Trophoblast cell (in vitro differentiated cells and primary cell): ENCODE measurements at regions not wholly inside any gene's neighbourhood (a gene's known extent, or its start where the extent isn't known, plus 50 kb on each side); places are given as distances from the start of the nearest gene placed in this dataset.
A peak's percentile ranks its signal among the peaks of the same experiment; 100 is the strongest.

Experiments used
- DNase-seq, 2 donors: peaks; one replicate each; pipeline ENCODE4 v3.0.0-alpha.2; 2016
- H2AFZ ChIP-seq: 2 replicates; pipeline ENCODE4 v1.6.1; 2013; ENCODE audit warnings: low read length, moderate library complexity, mild to moderate bottlenecking; ENCODE audit not compliant: insufficient read depth, poor library complexity
- H2AK5ac ChIP-seq: 2 replicates; pipeline ENCODE4 v1.6.1; 2013; ENCODE audit warnings: mild to moderate bottlenecking, low read length
- H2BK120ac ChIP-seq: 2 replicates; pipeline ENCODE4 v1.6.1; 2013; ENCODE audit warnings: low read length, mild to moderate bottlenecking, moderate library complexity; ENCODE audit not compliant: insufficient read depth, poor library complexity
- H2BK12ac ChIP-seq: 2 replicates; pipeline ENCODE4 v1.6.1; 2013; ENCODE audit warnings: mild to moderate bottlenecking, low read length, moderate library complexity
- H2BK5ac ChIP-seq: 2 replicates; pipeline ENCODE4 v1.6.1; 2013; ENCODE audit warnings: low read length, low read depth, moderate library complexity, mild to moderate bottlenecking; ENCODE audit not compliant: poor library complexity
- H3K14ac ChIP-seq: 2 replicates; pipeline ENCODE4 v1.6.1; 2013; ENCODE audit warnings: mild to moderate bottlenecking, low read length
- H3K18ac ChIP-seq: 2 replicates; pipeline ENCODE4 v1.6.1; 2013; ENCODE audit warnings: mild to moderate bottlenecking, low read length
- H3K23ac ChIP-seq: 2 replicates; pipeline ENCODE4 v1.6.1; 2013; ENCODE audit warnings: low read length
- H3K27ac ChIP-seq: 2 replicates; pipeline ENCODE4 v1.5.1; 2013; ENCODE audit warnings: low read depth, mild to moderate bottlenecking, inconsistent platforms, low read length, moderate library complexity
- H3K27me3 ChIP-seq: 2 replicates; pipeline ENCODE4 v1.6.1; 2013; ENCODE audit warnings: inconsistent platforms, mild to moderate bottlenecking, low read length, moderate library complexity; ENCODE audit not compliant: insufficient read depth
- H3K36me3 ChIP-seq, 2 experiments: 1 replicate in 1 of 2; 2 replicates in 1 of 2; pipeline ENCODE4 v1.6.1; 2013; ENCODE audit warnings: low read length in 2 of 2, mild to moderate bottlenecking in 2 of 2, moderate library complexity in 1 of 2; ENCODE audit not compliant: insufficient read depth in 2 of 2, control insufficient read depth in 1 of 2
- H3K4ac ChIP-seq: 2 replicates; pipeline ENCODE4 v1.6.1; 2013; ENCODE audit warnings: low read depth, mild to moderate bottlenecking, low read length, moderate library complexity
- H3K4me1 ChIP-seq, 2 experiments: 1 replicate in 1 of 2; 2 replicates in 1 of 2; pipeline ENCODE4 v1.6.1; 2013; ENCODE audit warnings: low read length in 2 of 2, mild to moderate bottlenecking in 2 of 2, moderate library complexity in 1 of 2; ENCODE audit not compliant: insufficient read depth in 2 of 2, control insufficient read depth in 1 of 2
- H3K4me2 ChIP-seq: 2 replicates; pipeline ENCODE4 v1.6.1; 2013; ENCODE audit warnings: inconsistent platforms, mild to moderate bottlenecking, low read length, moderate library complexity
- H3K4me3 ChIP-seq: 2 replicates; pipeline ENCODE4 v1.5.1; 2013; ENCODE audit warnings: mild to moderate bottlenecking, low read depth, low read length, inconsistent platforms
- H3K79me1 ChIP-seq: one replicate; pipeline ENCODE4 v1.6.1; 2013; ENCODE audit warnings: low read length
- H3K79me2 ChIP-seq: 2 replicates; pipeline ENCODE4 v1.6.1; 2013; ENCODE audit warnings: low read length, mild to moderate bottlenecking; ENCODE audit not compliant: control insufficient read depth, insufficient read depth, poor library complexity
- H3K9ac ChIP-seq: 2 replicates; pipeline ENCODE4 v1.6.1; 2013; ENCODE audit warnings: mild to moderate bottlenecking, low read length
- H3K9me3 ChIP-seq: 2 replicates; pipeline ENCODE4 v1.6.1; 2013; ENCODE audit warnings: low read depth, mild to moderate bottlenecking, control low read depth, inconsistent platforms, low read length; ENCODE audit not compliant: insufficient read depth
- H4K12ac ChIP-seq: 2 replicates; pipeline ENCODE4 v1.6.1; 2013; ENCODE audit warnings: low read depth, mild to moderate bottlenecking, low read length, moderate library complexity
- H4K8ac ChIP-seq: 2 replicates; pipeline ENCODE4 v1.6.1; 2013; ENCODE audit warnings: low read depth, mild to moderate bottlenecking, low read length, moderate library complexity
- H4K91ac ChIP-seq: one replicate; pipeline ENCODE4 v1.6.1; 2013; ENCODE audit warnings: low read depth, mild to moderate bottlenecking, low read length, moderate library complexity
- WGBS: extraction: QIAGEN DNeasy Blood & Tissue Kit; methylation state at CpG from one replicate; pipeline ENCODE4 v1.1.7; 2013; ENCODE audit warnings: missing lambda C conversion rate; ENCODE audit not compliant: insufficient read length, insufficient coverage; ENCODE audit errors: extremely low coverage; 5-methylcytosine and 5-hydroxymethylcytosine counted together

- no peak overlapping the region for H3K4me3 ChIP-seq
- no peak for DNase-seq
- peaks cover 2% of the 10 kb centered on the region for H3K9me3 ChIP-seq
- no peak overlapping the region for H3K4me2 ChIP-seq
- no peak overlapping the region for H2BK120ac ChIP-seq
- H2AK5ac ChIP-seq: no peak overlapping the region
- H2BK12ac ChIP-seq: no peak overlapping the region
- no peak overlapping the region for H4K91ac ChIP-seq
- H3K36me3 ChIP-seq: no peaks in the 10 kb centered on the region
- no peak overlapping the region for H3K27ac ChIP-seq
- H2BK5ac ChIP-seq: no peak overlapping the region
- H3K18ac ChIP-seq: no peak overlapping the region
- no CpG with 5 or more reads among the region's 12 CpGs for WGBS
- no peak overlapping the region for H2AFZ ChIP-seq
- no peak overlapping the region for H4K8ac ChIP-seq
- H3K14ac ChIP-seq: no peak overlapping the region
- peaks cover 0 to 2% of the 10 kb centered on the region in 2 experiments for H3K4me1 ChIP-seq
- H3K9ac ChIP-seq: no peak overlapping the region
- no peaks in the 10 kb centered on the region for H3K79me2 ChIP-seq
- no peak overlapping the region for H4K12ac ChIP-seq
- no peaks in the 10 kb centered on the region for H3K27me3 ChIP-seq
- H3K23ac ChIP-seq: no peak overlapping the region
- no peak overlapping the region for H3K4ac ChIP-seq
- no peaks in the 10 kb centered on the region for H3K79me1 ChIP-seq
Observed at GRCh38 chr5:3684771-3685354, 89.2 kb downstream of the IRX1 start.

DNA sequence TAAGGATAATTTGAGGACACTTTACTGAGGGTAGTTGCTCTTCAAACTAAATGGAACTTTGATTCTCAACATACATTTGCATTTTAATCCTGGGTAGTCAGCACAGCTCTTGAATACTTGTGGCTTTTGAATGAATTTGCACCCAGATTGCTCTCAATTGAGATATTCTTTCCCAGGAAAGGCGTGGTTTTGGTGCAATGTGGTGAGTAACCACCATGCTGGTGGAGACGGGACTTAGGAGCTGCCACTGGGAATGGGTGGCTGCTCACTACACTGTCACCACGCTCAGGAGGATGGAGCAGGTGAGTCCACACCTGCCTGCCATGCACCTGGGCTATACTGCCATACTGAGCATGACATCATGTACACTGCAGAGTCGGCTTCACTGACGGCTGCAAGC lies 99.2 kb downstream of the IRX1 start:
- Histone ChIP-seq H3K14ac (no peak overlapping the region), H3K36me3 (no peaks in the 10 kb centered on the region), H3K4me3 (no peak overlapping the region), H2BK12ac (no peak overlapping the region), H2AFZ (no peak overlapping the region), H2AK5ac (no peak overlapping the region), H2BK5ac (no peak overlapping the region), H4K91ac (no peak overlapping the region), H3K79me2 (no peaks in the 10 kb centered on the region), H4K8ac (no peak overlapping the region), H3K4me1 (no peaks in the 10 kb centered on the region), H3K27ac (no peak overlapping the region), H3K27me3 (no peaks in the 10 kb centered on the region), H3K23ac (no peak overlapping the region), H4K12ac (no peak overlapping the region), H3K79me1 (no peaks in the 10 kb centered on the region), H3K9ac (no peak overlapping the region), H3K9me3 (peaks cover 2% of the 10 kb centered on the region), H3K4ac (no peak overlapping the region), H3K4me2 (no peak overlapping the region), H2BK120ac (no peak overlapping the region), H3K18ac (no peak overlapping the region)
- WGBS: no CpG with 5 or more reads among the region's 5 CpGs
- no peak for DNase-seq

- Histone ChIP-seq H3K79me2 (no peaks in the 10 kb centered on the region), H2BK5ac (no peak overlapping the region), H2BK12ac (no peak overlapping the region), H2AK5ac (no peak overlapping the region), H3K4ac (no peak overlapping the region), H3K23ac (peak overlapping the region; percentile 96), H4K8ac (no peak overlapping the region), H3K27ac (no peak overlapping the region), H3K79me1 (no peaks in the 10 kb centered on the region), H3K36me3 (no peaks in the 10 kb centered on the region), H2BK120ac (no peak overlapping the region), H2AFZ (no peak overlapping the region), H3K4me3 (no peak overlapping the region), H3K4me1 (no peaks in the 10 kb centered on the region), H3K27me3 (no peaks in the 10 kb centered on the region), H3K18ac (no peak overlapping the region), H3K9me3 (peaks cover 2% of the 10 kb centered on the region), H4K91ac (no peak overlapping the region), H4K12ac (no peak overlapping the region), H3K9ac (no peak overlapping the region), H3K14ac (no peak overlapping the region), H3K4me2 (no peak overlapping the region)
- no peak for DNase-seq
- WGBS: no CpG with 5 or more reads among the region's 2 CpGs
Observed at GRCh38 chr5:3695818-3696217, 100.2 kb downstream of the IRX1 start.

DNA sequence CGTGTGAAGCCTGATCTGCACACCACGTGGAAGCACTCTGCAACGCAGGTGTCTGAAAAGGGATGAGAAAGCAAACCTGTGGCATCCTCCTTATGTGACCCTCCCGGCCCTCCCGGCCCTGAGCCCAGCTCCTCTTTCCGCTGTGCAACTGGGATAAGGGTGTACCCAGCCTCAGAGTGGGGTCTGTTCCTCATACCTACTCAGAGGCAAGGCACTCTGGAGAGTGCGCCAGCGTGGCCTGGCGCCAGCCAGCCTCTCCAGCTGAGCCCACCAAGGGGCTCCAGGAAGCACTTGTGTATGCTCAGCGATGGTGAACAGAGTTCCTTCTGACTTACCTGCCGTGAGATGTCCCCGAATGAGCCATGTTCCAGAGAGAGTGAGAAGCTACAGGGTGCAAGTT lies 102.8 kb downstream of the IRX1 start:
- H4K8ac ChIP-seq: no peak overlapping the region
- no peak overlapping the region for H3K27ac ChIP-seq
- H3K79me1 ChIP-seq: no peaks in the 10 kb centered on the region
- H4K12ac ChIP-seq: no peak overlapping the region
- H3K79me2 ChIP-seq: no peaks in the 10 kb centered on the region
- peaks cover 2% of the 10 kb centered on the region for H3K9me3 ChIP-seq
- H3K4me3 ChIP-seq: no peak overlapping the region
- no peak overlapping the region for H3K4ac ChIP-seq
- WGBS: no CpG with 5 or more reads among the region's 12 CpGs
- H3K9ac ChIP-seq: no peak overlapping the region
- H3K36me3 ChIP-seq: no peaks in the 10 kb centered on the region
- H3K23ac ChIP-seq: no peak overlapping the region
- H2AK5ac ChIP-seq: no peak overlapping the region
- H2BK12ac ChIP-seq: no peak overlapping the region
- no peaks in the 10 kb centered on the region for H3K27me3 ChIP-seq
- no peak overlapping the region for H2BK120ac ChIP-seq
- no peak overlapping the region for H4K91ac ChIP-seq
- no peak overlapping the region for H2AFZ ChIP-seq
- H3K14ac ChIP-seq: no peak overlapping the region
- no peak for DNase-seq
- H3K4me1 ChIP-seq: no peaks in the 10 kb centered on the region
- no peak overlapping the region for H3K18ac ChIP-seq
- no peak overlapping the region for H2BK5ac ChIP-seq
- no peak overlapping the region for H3K4me2 ChIP-seq
